Activated CD4-positive, alpha-beta memory T cell treated with anti-CD3 and anti-CD28 coated beads for 36 hours (primary cell): ENCODE measurements at regions not wholly inside any gene's neighbourhood (a gene's known extent, or its start where the extent isn't known, plus 50 kb on each side); places are given as distances from the start of the nearest gene placed in this dataset.
"Not testable (repeated sequence)": the region's sequence is repeated elsewhere in the genome, so short reads cannot be mapped to it uniquely, and the experiment has no call there.

ENCODE experiments used
- CTCF ChIA-PET: fragments of 350-600 bp; sonication (Branson Sonifier 250); formaldehyde crosslinking; loops from one replicate; lab custom pipeline; 2021; ENCODE audit warnings: antibody characterized with exemption, inconsistent platforms; lab: Charles Lee
- POLR2A ChIA-PET: fragments of 350-600 bp; sonication (Branson Sonifier 250); formaldehyde crosslinking; loops from one replicate; lab custom pipeline; 2021; ENCODE audit warnings: antibody characterized with exemption; lab: Charles Lee
- DNase-seq: peaks from one replicate; pipeline ENCODE4 v3.0.0-alpha.2; 2020
- H3K27ac Mint-ChIP-seq: one replicate; pipeline ENCODE4 v1.8.0; 2021; ENCODE audit warnings: mixed read lengths
- H3K27me3 Mint-ChIP-seq: one replicate; pipeline ENCODE4 v1.8.0; 2021; ENCODE audit warnings: mixed read lengths
- H3K36me3 Mint-ChIP-seq: one replicate; pipeline ENCODE4 v1.8.0; 2021; ENCODE audit warnings: mixed read lengths
- H3K4me1 Mint-ChIP-seq: one replicate; pipeline ENCODE4 v1.8.0; 2021; ENCODE audit warnings: low read depth, mixed read lengths
- H3K4me3 Mint-ChIP-seq: one replicate; pipeline ENCODE4 v1.8.0; 2021; ENCODE audit warnings: mild to moderate bottlenecking, mixed read lengths
- H3K9me3 Mint-ChIP-seq: one replicate; pipeline ENCODE4 v1.8.0; 2021; ENCODE audit warnings: mixed read lengths
- intact Hi-C: fragments of 100-400 bp; cut with micrococcal nuclease; formaldehyde crosslinking; loops from one replicate; pipeline ENCODE4 v1.15.1; 2023

DNA sequence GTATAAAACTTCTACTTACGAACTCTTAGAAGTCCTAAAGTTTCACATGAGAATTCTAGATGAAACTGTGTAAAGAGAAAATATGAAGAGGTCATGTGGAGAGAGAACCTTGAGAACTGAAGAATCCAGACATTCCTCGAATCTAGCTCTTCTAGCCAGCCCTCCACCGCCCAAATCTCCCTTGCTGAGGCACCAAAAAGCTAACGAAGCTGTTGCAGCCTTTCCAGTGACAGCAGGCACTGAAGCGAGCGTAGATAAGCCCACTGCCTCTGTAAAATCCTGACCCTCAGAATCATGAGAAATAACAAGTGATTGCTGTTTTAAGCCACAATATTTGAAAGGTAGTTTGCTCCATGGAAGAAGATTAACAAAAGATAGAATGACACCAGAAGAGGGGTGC, 134.0 kb downstream of the GOLGA6L6 start:
- CTCF ChIA-PET: no interaction called here
- H3K27ac Mint-ChIP-seq: no peak overlapping the region
- POLR2A ChIA-PET: no interaction called here
- no peaks in the 10 kb centered on the region for H3K4me1 Mint-ChIP-seq
- H3K4me3 Mint-ChIP-seq: no peak overlapping the region
- peaks cover 5% of the 10 kb centered on the region for H3K9me3 Mint-ChIP-seq
- intact Hi-C loops: no loop called here
- DNase-seq: no peak
- H3K36me3 Mint-ChIP-seq: no peaks in the 10 kb centered on the region
- H3K27me3 Mint-ChIP-seq: no peaks in the 10 kb centered on the region

DNA sequence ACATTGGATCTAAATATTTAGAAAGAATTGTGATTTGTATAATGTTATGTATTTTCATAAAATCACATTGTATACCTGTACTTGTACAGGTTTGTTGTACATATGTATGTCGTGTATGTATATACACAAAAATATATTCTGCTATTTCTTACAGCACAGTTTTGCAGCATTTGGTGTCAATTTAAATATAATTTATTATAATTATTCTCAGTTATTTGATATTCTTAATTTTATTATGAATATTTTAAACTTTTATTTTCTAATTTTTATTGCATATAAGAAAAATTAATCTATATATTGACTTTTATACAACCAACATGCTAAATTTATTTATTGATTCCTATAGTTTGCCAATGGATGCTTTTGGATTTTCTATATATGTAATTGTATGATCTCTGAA, 137.0 kb downstream of the GOLGA6L6 start:
- intact Hi-C loops, POLR2A ChIA-PET, H3K4me3 Mint-ChIP-seq, H3K36me3 Mint-ChIP-seq, CTCF ChIA-PET, H3K27ac Mint-ChIP-seq, H3K9me3 Mint-ChIP-seq, DNase-seq, H3K4me1 Mint-ChIP-seq, H3K27me3 Mint-ChIP-seq: not testable (repeated sequence)

DNA sequence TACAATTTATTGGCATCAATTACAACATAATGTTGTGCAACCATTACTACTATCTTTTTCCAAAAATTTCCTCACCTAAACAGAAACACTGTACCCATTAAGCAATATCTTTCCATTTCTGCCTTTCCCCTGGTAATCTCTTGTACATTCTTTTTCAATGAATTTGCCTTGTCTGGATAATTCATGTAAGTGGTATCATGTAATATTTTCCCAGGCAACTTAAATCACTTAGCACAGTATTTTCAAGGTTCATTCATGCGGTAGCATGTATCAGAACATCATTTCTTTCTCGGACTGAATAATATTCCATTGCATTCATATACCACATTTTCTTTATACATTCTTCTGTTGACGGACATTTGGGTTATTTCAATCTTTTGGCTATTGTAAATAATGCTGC, 139.0 kb downstream of the GOLGA6L6 start:
- intact Hi-C loops, H3K27ac Mint-ChIP-seq: not testable (repeated sequence)

DNA sequence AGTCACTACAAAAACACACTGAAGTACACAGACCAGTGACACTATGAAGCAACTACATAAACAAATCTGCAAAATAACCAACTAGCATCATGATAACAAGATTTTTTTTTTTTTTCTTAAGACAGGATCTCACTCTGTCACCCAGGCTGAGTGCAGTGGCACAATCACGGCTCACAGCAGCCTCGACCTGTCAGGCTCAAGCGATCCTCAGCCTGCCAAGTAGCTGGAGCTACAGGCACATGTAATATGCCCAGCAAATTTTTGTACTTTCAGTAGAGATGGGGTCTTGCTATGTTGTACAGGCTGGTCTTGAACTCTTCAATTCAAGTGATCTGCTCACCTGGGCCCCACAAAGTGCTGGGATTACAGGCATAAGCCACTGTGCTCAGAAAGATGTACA, 140.5 kb downstream of the GOLGA6L6 start:
- intact Hi-C loops, CTCF ChIA-PET: not testable (repeated sequence)

More for the DNA sequence above, 139.0 kb downstream of the GOLGA6L6 start:
- H3K9me3 Mint-ChIP-seq, H3K4me3 Mint-ChIP-seq, H3K4me1 Mint-ChIP-seq, DNase-seq, CTCF ChIA-PET, H3K27me3 Mint-ChIP-seq, H3K36me3 Mint-ChIP-seq, POLR2A ChIA-PET: not testable (repeated sequence)

DNA sequence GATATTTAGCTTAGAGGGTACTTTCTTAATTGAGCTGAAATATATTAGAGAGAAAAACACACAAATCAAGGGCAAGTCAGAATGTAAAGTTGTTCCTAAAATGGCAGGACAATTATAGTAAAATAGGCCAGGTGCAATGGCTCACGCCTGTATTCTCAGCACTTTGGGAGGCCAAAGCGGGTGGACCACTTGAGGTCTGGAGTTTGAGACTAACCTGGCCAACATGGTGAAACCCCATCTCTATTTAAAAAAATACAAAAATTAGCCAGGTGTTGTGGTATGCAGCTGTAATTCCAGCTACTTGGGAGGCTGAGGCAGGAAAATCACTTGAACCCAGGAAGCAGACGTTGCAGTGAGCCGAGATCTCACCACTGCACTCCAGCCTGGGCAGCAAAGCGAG, 142.9 kb downstream of the GOLGA6L6 start:
- H3K4me1 Mint-ChIP-seq, H3K4me3 Mint-ChIP-seq, H3K9me3 Mint-ChIP-seq, POLR2A ChIA-PET, intact Hi-C loops, H3K27ac Mint-ChIP-seq, CTCF ChIA-PET, H3K27me3 Mint-ChIP-seq, DNase-seq, H3K36me3 Mint-ChIP-seq: not testable (repeated sequence)

More for the DNA sequence above, 140.5 kb downstream of the GOLGA6L6 start:
- H3K27me3 Mint-ChIP-seq, H3K36me3 Mint-ChIP-seq, H3K4me3 Mint-ChIP-seq, POLR2A ChIA-PET, H3K27ac Mint-ChIP-seq, DNase-seq, H3K9me3 Mint-ChIP-seq, H3K4me1 Mint-ChIP-seq: not testable (repeated sequence)

DNA sequence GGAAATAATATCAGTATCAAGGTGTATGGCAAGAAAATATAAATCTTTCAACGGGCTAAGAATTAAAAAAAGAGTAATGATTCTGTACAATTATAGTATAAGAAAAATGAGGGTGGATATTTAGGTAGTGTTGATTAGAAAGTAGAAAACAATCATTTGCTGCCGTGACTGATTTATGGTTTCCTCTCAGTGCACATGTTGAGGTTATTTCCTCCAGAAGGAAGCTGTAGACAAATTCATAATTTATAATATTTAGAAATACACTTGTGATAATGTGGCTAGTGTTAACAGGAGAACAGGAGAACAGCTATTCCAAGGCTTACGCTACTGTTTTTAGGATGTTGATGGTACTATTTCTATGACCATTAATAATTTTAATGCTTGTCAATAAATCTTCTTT, 153.4 kb downstream of the GOLGA6L6 start:
- H3K9me3 Mint-ChIP-seq, H3K4me3 Mint-ChIP-seq, intact Hi-C loops, POLR2A ChIA-PET, H3K27ac Mint-ChIP-seq, H3K4me1 Mint-ChIP-seq, H3K36me3 Mint-ChIP-seq, CTCF ChIA-PET, DNase-seq, H3K27me3 Mint-ChIP-seq: not testable (repeated sequence)

DNA sequence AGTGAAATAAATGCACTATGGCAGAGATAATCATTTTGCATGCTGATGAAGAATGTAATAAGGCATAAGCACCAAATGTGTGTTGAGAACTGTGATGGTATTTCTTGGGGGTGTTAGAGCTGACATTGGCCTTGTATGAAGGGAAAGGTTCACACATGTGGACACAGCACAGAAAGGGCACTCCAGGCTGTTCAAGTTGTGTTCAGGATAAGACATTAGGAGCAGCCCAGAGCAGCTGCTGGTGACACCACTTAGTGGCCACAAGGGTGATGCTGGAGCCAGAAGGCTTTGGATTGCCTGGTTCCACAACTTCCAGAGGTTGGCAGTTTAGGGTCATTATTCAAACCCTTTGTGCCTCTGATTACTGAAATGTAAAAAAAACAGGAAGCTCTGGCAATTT, 155.4 kb downstream of the GOLGA6L6 start:
- no peak for DNase-seq
- Mint-ChIP-seq H3K27ac (no peak overlapping the region), H3K27me3 (no peaks in the 10 kb centered on the region), H3K4me3 (no peak overlapping the region), H3K9me3 (no peaks in the 10 kb centered on the region), H3K36me3 (no peaks in the 10 kb centered on the region), H3K4me1 (no peaks in the 10 kb centered on the region)
- CTCF ChIA-PET: no interaction called here
- POLR2A ChIA-PET: no interaction called here
- intact Hi-C loops: no loop called here

DNA sequence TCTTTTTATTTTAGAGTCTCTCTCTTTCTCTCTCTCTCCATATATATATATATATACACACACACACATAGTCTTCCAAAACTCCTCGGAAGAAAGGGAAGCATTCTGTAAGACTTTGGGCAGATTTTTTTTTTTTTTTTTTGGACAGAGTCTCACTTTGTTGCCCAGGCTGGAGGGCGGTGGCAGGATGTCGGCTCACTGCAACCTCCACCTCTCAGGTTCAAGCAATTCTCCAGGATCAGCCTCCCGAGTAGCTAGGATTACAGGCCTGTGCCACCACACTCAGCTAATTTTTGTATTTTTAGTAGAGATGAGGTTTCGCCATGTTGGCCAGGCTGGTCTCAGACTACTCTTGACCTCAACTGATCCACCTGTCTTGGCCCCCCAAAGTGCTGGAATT, 161.4 kb downstream of the GOLGA6L6 start:
- H3K27me3 Mint-ChIP-seq, POLR2A ChIA-PET, H3K27ac Mint-ChIP-seq, intact Hi-C loops, DNase-seq, CTCF ChIA-PET, H3K9me3 Mint-ChIP-seq, H3K36me3 Mint-ChIP-seq, H3K4me1 Mint-ChIP-seq, H3K4me3 Mint-ChIP-seq: not testable (repeated sequence)

DNA sequence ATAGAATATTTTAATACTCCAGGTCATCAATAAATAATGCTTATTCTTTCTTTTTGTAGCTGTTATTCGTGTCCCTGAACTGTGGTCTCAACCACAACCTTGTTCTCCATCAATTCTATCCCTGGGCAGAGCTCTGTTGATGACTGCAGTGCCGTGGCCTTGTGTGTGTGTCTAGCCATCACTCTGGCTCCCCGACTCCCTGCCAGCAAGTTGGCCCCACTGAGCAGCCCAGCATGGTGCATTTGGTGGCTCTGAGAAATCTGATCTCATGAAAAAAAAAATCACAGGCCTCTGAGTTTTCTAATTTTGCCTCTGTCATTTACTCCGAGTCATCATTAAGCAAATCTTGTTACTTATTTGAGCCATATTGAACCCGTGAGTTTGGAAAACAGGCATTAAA, 164.7 kb downstream of the GOLGA6L6 start:
- POLR2A ChIA-PET: no interaction called here
- CTCF ChIA-PET: no interaction called here
- Mint-ChIP-seq H3K4me1 (no peaks in the 10 kb centered on the region), H3K4me3 (no peak overlapping the region), H3K27ac (no peak overlapping the region), H3K9me3 (no peaks in the 10 kb centered on the region), H3K27me3 (no peaks in the 10 kb centered on the region), H3K36me3 (no peaks in the 10 kb centered on the region)
- intact Hi-C loops: no loop called here
- no peak for DNase-seq

DNA sequence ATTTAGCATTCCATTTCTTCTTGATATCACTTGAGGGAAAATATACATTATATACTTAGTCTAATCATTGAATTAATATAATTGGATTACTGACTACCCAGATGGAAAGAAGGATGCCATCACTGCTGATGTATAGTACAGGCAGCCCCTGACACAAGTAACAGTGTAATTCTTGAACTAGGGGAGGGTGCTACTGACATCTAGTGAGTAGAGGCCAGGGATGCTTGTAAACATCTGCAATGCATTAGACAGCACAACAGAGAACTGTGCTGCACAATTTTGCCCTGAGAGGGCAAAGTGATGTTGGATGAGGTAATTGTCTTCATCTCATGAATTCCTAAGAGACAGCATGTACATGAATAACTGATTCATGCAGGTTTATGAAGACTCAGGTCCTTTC, 169.2 kb downstream of the GOLGA6L6 start:
- POLR2A ChIA-PET, H3K36me3 Mint-ChIP-seq, CTCF ChIA-PET, intact Hi-C loops, H3K4me3 Mint-ChIP-seq, DNase-seq, H3K9me3 Mint-ChIP-seq, H3K27me3 Mint-ChIP-seq, H3K27ac Mint-ChIP-seq, H3K4me1 Mint-ChIP-seq: not testable (repeated sequence)

DNA sequence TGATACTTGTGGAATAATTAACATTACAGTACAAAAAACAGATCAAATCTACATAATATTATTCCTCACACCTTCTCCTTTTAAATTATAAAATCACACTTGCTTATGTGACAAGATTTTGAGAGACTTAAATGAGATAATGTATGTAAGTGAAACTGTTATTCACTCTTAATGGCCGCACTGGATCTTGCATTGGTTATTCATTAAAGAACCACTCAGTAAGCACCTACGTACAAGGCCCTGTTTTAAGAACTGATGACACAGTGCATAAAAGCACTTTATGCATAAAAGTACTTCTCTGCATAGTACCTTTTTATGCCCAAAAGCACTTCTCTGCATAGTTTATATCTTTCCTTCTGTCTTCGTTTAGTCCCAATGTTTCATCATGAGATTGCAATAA, 172.1 kb downstream of the GOLGA6L6 start:
- Mint-ChIP-seq H3K4me3 (no peak overlapping the region), H3K27ac (no peak overlapping the region), H3K9me3 (no peaks in the 10 kb centered on the region), H3K4me1 (no peaks in the 10 kb centered on the region), H3K36me3 (no peaks in the 10 kb centered on the region), H3K27me3 (no peaks in the 10 kb centered on the region)
- intact Hi-C loops: no loop called here
- DNase-seq: no peak
- CTCF ChIA-PET: interaction anchor here (1.1 kb wide), 1 partner anchor 1854 kb away, joined by 3 read pairs; no protein-coding TSS in a partner anchor
- POLR2A ChIA-PET: no interaction called here

DNA sequence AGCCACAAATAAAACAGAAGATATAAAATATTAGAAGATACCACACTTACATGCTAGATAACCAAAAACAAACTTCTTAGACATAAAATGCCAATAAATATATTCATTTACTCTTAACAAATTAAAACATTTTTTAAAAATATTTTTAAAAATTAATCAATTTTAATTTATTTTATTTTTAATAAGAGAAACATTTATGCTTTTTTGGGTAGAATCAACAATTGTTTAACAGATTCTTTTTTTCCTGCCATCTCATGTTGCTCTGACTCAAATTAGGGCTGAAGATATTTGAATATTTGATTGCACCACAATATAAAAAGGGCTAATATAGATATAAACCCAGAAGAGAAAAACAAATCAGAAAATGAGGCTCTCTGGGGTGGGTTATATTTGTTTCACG, 172.6 kb downstream of the GOLGA6L6 start:
- no peak overlapping the region for H3K4me3 Mint-ChIP-seq
- ChIA-PET CTCF (no interaction called here), POLR2A (no interaction called here)
- H3K27me3 Mint-ChIP-seq: no peaks in the 10 kb centered on the region
- no peaks in the 10 kb centered on the region for H3K36me3 Mint-ChIP-seq
- no peaks in the 10 kb centered on the region for H3K4me1 Mint-ChIP-seq
- DNase-seq: no peak
- no peaks in the 10 kb centered on the region for H3K9me3 Mint-ChIP-seq
- intact Hi-C loops: no loop called here
- H3K27ac Mint-ChIP-seq: no peak overlapping the region

DNA sequence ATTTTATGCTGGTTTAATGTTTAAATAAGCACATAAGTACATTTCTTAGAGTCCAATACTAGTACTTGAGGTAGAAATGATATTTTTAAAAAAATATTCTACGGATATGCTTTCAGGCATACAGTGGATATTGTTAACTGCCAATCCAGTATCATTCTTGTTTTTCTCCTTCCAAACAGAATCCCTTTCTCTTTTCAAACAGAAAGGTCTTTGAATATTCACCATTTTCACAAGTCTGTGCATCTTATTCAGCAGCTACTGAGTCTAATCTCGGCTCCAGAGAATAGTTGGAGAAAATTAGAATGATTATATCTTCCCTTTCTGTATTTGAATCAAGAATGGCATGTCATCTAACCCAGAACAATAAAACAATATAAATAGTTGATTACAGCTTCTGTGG, 174.5 kb downstream of the GOLGA6L6 start:
- no peak for DNase-seq
- ChIA-PET CTCF (interaction anchor here (0.8 to 2.4 kb wide), 2 partner anchors 12 to 1857 kb away, joined by 3 to 13 read pairs; no protein-coding TSS in a partner anchor), POLR2A (no interaction called here)
- intact Hi-C loops: no loop called here
- no peaks in the 10 kb centered on the region for H3K9me3 Mint-ChIP-seq
- no peaks in the 10 kb centered on the region for H3K36me3 Mint-ChIP-seq
- H3K27me3 Mint-ChIP-seq: no peaks in the 10 kb centered on the region
- H3K4me3 Mint-ChIP-seq: no peak overlapping the region
- H3K4me1 Mint-ChIP-seq: no peaks in the 10 kb centered on the region
- no peak overlapping the region for H3K27ac Mint-ChIP-seq
